22Rv1 (cell line): ENCODE measurements at regions not wholly inside any gene's neighbourhood (a gene's known extent, or its start where the extent isn't known, plus 50 kb on each side); places are given as distances from the start of the nearest gene placed in this dataset.

Experiments
- CTCF ChIP-seq: fragments of 450-650 bp; IDR thresholded peaks from 2 replicates; pipeline ENCODE4 v1.5.1; 2017; ENCODE audit warnings: mild to moderate bottlenecking
- ZFX ChIP-seq: fragments of 450-650 bp; IDR thresholded peaks from 2 replicates; pipeline ENCODE4 v1.6.1; 2017; ENCODE audit warnings: antibody characterized with exemption, borderline replicate concordance

GRCh38 chr5:158487156-158487555 is 612.6 kb downstream of the EBF1 start:
- no peak for TF ChIP-seq CTCF
- TF ChIP-seq ZFX: no peak
